OCI-LY1 (cell line): ENCODE measurements at regions not wholly inside any gene's neighbourhood (a gene's known extent, or its start where the extent isn't known, plus 50 kb on each side); places are given as distances from the start of the nearest gene placed in this dataset.

Experiments used
- H2AFZ ChIP-seq: fragments of 200-600 bp; sonication (generic), shearing (Covaris generic); 2 replicates; pipeline ENCODE4 v1.6.0; 2014; ENCODE audit warnings: antibody characterized with exemption, mild to moderate bottlenecking, low read length
- H3F3A ChIP-seq: fragments of 200-600 bp; sonication (generic), shearing (Covaris generic); 2 replicates; pipeline ENCODE4 v1.6.0; 2014; ENCODE audit warnings: mild to moderate bottlenecking, antibody characterized with exemption, low read length, moderate library complexity; ENCODE audit not compliant: insufficient read depth
- H3K27ac ChIP-seq: fragments of 200-600 bp; sonication (generic); 2 replicates; pipeline ENCODE4 v1.5.1; 2014; ENCODE audit warnings: low read length, mixed run types, mild to moderate bottlenecking, low read depth; ENCODE audit not compliant: poor library complexity, severe bottlenecking
- H3K27me3 ChIP-seq: fragments of 200-600 bp; sonication (generic); 2 replicates; pipeline ENCODE4 v1.6.0; 2014; ENCODE audit warnings: antibody characterized with exemption, mild to moderate bottlenecking, low read length, moderate library complexity; ENCODE audit not compliant: insufficient read depth
- H3K36me3 ChIP-seq: fragments of 200-600 bp; sonication (generic); 2 replicates; pipeline ENCODE4 v1.6.1; 2014; ENCODE audit warnings: mild to moderate bottlenecking, antibody characterized with exemption, low read length, moderate library complexity, mixed read lengths; ENCODE audit not compliant: insufficient read depth
- H3K4me1 ChIP-seq: fragments of 200-600 bp; sonication (generic); 2 replicates; pipeline ENCODE4 v1.5.1; 2014; ENCODE audit warnings: mild to moderate bottlenecking, low read length, moderate library complexity; ENCODE audit not compliant: insufficient read depth, severe bottlenecking
- H3K4me2 ChIP-seq: fragments of 200-600 bp; sonication (generic), shearing (Covaris generic); 2 replicates; pipeline ENCODE4 v1.6.1; 2014; ENCODE audit warnings: low read length
- H3K4me3 ChIP-seq: fragments of 200-600 bp; sonication (generic); 2 replicates; pipeline ENCODE4 v1.5.1; 2014; ENCODE audit warnings: low read length, low read depth, mild to moderate bottlenecking, mixed read lengths; ENCODE audit not compliant: poor library complexity, severe bottlenecking
- H3K79me2 ChIP-seq: fragments of 200-600 bp; shearing (Covaris generic); 2 replicates; pipeline ENCODE4 v1.6.1; 2016; ENCODE audit warnings: mixed run types, low read length, mixed read lengths; ENCODE audit not compliant: insufficient read depth
- H3K9ac ChIP-seq: fragments of 200-600 bp; sonication (generic), shearing (Covaris generic); 2 replicates; pipeline ENCODE4 v1.6.1; 2014; ENCODE audit warnings: mild to moderate bottlenecking, low read length, mixed read lengths
- H3K9me2 ChIP-seq: fragments of 200-600 bp; sonication (generic), shearing (Covaris generic); 2 replicates; pipeline ENCODE4 v1.6.1; 2014; ENCODE audit warnings: low read depth, mild to moderate bottlenecking, low read length, mixed read lengths
- H3K9me3 ChIP-seq: fragments of 200-600 bp; shearing (Covaris generic); 2 replicates; pipeline ENCODE4 v1.6.1; 2014; ENCODE audit warnings: low read length, mixed read lengths
- H4K20me1 ChIP-seq: fragments of 200-600 bp; sonication (generic), shearing (Covaris generic); 2 replicates; pipeline ENCODE4 v1.6.0; 2016; ENCODE audit warnings: mild to moderate bottlenecking, low read length; ENCODE audit not compliant: insufficient read depth
- EZH2 ChIP-seq: fragments of 200-600 bp; sonication (generic), shearing (Covaris generic); IDR thresholded peaks from 2 replicates; pipeline ENCODE4 v1.8.0; 2017; ENCODE audit warnings: borderline replicate concordance, mixed run types, mild to moderate bottlenecking, antibody characterized with exemption, low read length, moderate library complexity, mixed read lengths
- TF ChIP-seq, protein P1 (sequence below): fragments of 200-600 bp; sonication (generic), shearing (Covaris generic); IDR thresholded peaks from 2 replicates; pipeline ENCODE4 v1.5.1; 2017; ENCODE audit warnings: mild to moderate bottlenecking, antibody characterized with exemption, low read length, moderate library complexity, mixed read lengths

DNA sequence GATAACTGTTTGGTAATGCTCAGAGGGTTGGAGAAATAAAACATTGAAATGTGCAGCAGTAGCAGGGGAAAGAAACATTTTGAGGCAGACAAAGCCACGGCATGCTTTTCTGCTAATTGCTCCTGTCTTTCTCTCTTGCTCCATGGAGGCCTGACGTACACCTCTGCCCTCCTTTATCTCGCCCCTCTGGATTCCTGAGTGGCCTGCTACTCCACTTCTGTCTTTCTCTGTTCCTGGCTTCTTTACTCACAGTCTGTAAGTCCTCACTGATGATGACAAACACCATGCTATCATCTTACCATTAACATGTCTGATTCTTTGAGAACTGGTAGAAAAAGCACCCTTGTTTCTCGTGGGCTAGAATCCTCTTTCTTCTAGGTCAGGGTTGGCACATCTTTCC, 392.9 kb downstream of the MEIS1 start:
- Histone ChIP-seq H2AFZ (no peak overlapping the region), H3K27me3 (no peaks in the 10 kb centered on the region)

DNA sequence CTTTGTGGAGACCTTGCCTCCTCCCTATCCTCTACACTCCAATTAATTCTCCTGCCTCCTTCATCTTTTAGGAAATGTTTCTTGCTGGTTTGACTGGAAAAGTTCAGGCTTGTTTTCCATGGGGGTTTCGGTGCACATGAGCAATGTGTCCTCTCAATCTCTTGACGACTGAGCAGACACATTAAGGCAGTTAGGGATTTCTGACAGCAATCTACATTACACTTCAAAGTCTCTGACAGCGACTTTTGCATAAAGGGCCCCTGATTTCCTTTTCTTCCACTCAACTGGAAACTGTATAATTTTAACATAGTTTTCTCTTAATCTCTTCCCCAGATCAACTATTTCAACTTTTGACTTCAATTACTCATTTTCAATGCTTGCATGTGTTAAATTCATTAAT, 394.0 kb downstream of the MEIS1 start:
- Histone ChIP-seq H3K9me2 (no peaks in the 10 kb centered on the region), H3K27ac (no peak overlapping the region), H3K79me2 (no peaks in the 10 kb centered on the region), H3K9ac (no peak overlapping the region), H3K4me1 (no peaks in the 10 kb centered on the region), H3F3A (no peaks in the 10 kb centered on the region), H4K20me1 (no peaks in the 10 kb centered on the region), H3K27me3 (no peaks in the 10 kb centered on the region), H3K9me3 (no peaks in the 10 kb centered on the region), H3K4me2 (no peak overlapping the region), H3K36me3 (no peaks in the 10 kb centered on the region), H3K4me3 (no peak overlapping the region), H2AFZ (no peak overlapping the region)
- no peak for TF ChIP-seq EZH2
- TF ChIP-seq, protein P1, sequence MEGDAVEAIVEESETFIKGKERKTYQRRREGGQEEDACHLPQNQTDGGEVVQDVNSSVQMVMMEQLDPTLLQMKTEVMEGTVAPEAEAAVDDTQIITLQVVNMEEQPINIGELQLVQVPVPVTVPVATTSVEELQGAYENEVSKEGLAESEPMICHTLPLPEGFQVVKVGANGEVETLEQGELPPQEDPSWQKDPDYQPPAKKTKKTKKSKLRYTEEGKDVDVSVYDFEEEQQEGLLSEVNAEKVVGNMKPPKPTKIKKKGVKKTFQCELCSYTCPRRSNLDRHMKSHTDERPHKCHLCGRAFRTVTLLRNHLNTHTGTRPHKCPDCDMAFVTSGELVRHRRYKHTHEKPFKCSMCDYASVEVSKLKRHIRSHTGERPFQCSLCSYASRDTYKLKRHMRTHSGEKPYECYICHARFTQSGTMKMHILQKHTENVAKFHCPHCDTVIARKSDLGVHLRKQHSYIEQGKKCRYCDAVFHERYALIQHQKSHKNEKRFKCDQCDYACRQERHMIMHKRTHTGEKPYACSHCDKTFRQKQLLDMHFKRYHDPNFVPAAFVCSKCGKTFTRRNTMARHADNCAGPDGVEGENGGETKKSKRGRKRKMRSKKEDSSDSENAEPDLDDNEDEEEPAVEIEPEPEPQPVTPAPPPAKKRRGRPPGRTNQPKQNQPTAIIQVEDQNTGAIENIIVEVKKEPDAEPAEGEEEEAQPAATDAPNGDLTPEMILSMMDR: no peak

More for the DNA sequence above, 392.9 kb downstream of the MEIS1 start:
- no peaks in the 10 kb centered on the region for H3K79me2 ChIP-seq
- no peaks in the 10 kb centered on the region for H4K20me1 ChIP-seq
- no peak overlapping the region for H3K9ac ChIP-seq
- H3K4me3 ChIP-seq: no peak overlapping the region
- no peak overlapping the region for H3K4me2 ChIP-seq
- H3K4me1 ChIP-seq: no peaks in the 10 kb centered on the region
- H3K9me2 ChIP-seq: no peaks in the 10 kb centered on the region
- no peaks in the 10 kb centered on the region for H3K36me3 ChIP-seq
- no peak overlapping the region for H3K27ac ChIP-seq
- H3F3A ChIP-seq: no peaks in the 10 kb centered on the region
- no peaks in the 10 kb centered on the region for H3K9me3 ChIP-seq
- TF ChIP-seq, protein P1: no peak
- TF ChIP-seq EZH2: no peak

DNA sequence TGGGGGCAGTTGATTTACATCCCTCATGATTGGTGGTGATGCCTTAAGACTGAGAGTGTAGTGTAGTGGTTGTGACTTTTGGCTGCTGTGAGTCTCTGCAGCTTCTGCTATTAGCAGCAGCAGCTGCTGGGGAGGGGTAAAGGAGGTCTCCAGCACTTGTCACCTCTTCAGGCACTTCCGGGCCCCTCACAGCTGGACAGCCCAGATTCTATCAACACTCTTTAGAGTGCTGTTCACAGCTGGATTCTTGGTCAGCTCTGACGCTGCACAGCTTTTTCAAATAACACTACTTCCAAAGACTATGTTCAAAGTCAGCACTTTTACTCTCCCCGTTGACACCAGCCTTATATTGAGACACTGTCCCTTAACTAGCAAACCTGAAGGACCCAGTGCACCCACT, 396.0 kb downstream of the MEIS1 start:
- no peaks in the 10 kb centered on the region for H3K27me3 ChIP-seq
- TF ChIP-seq, protein P1: no peak
- no peak for TF ChIP-seq EZH2

More for the DNA sequence above, 396.0 kb downstream of the MEIS1 start:
- no peaks in the 10 kb centered on the region for H3F3A ChIP-seq
- H3K9ac ChIP-seq: no peak overlapping the region
- no peaks in the 10 kb centered on the region for H3K9me3 ChIP-seq
- H2AFZ ChIP-seq: no peak overlapping the region
- H3K9me2 ChIP-seq: no peaks in the 10 kb centered on the region
- no peaks in the 10 kb centered on the region for H3K36me3 ChIP-seq
- H3K79me2 ChIP-seq: no peaks in the 10 kb centered on the region
- no peaks in the 10 kb centered on the region for H3K4me1 ChIP-seq
- H3K4me3 ChIP-seq: no peak overlapping the region
- H4K20me1 ChIP-seq: no peaks in the 10 kb centered on the region
- H3K4me2 ChIP-seq: no peak overlapping the region
- no peak overlapping the region for H3K27ac ChIP-seq
